ENCODE measurements at regions not wholly inside any gene's neighbourhood (a gene's known extent, or its start where the extent isn't known, plus 50 kb on each side); places are given as distances from the start of the nearest gene placed in this dataset.

GRCh38 chr14:86865934-86866333 lies 1127.0 kb downstream of the GALC start:
- Histone ChIP-seq H3K4me1 (ENCODE audit: insufficient read depth, low read length) (no peaks in the 10 kb centered on the region), H4K20me1 (ENCODE audit: insufficient read depth, low read length) (no peaks in the 10 kb centered on the region), H3K9me3 (ENCODE audit: insufficient read depth, low read depth, low read length) (no peaks in the 10 kb centered on the region), H3K4me3 (ENCODE audit: insufficient read depth, low read depth, low read length) (no peak overlapping the region), H3K4me2 (ENCODE audit: low read length) (no peak overlapping the region), H3K9ac (ENCODE audit: low read length) (no peak overlapping the region), H3K79me2 (ENCODE audit: insufficient read depth, low read length) (no peaks in the 10 kb centered on the region), H2AFZ (ENCODE audit: low read depth, low read length) (no peak overlapping the region), H3K27ac (ENCODE audit: low read depth, low read length) (no peak overlapping the region), H3K27me3 (ENCODE audit: insufficient read depth, low read length) (no peaks in the 10 kb centered on the region), H3K36me3 (ENCODE audit: insufficient read depth, low read length) (no peaks in the 10 kb centered on the region)
- FAIRE-seq (no peak), DNase-seq (ENCODE audit: low read depth) (no peak)
- H3K4me3 Mint-ChIP-seq (ENCODE audit: unreplicated experiment) = no peak overlapping the region
- H3K36me3 Mint-ChIP-seq (ENCODE audit: low read depth, unreplicated experiment) = no peaks in the 10 kb centered on the region
- H3K27me3 Mint-ChIP-seq (ENCODE audit: low read depth, unreplicated experiment) = no peaks in the 10 kb centered on the region
- TF ChIP-seq CTCF (IDR thresholded peaks at IDR 0.05; ENCODE audit: insufficient read depth, low read depth, low read length) = no peak
- no peak for TF ChIP-seq EZH2 (IDR thresholded peaks at IDR 0.05; ENCODE audit: insufficient read depth, low read length)
- H3K9me3 Mint-ChIP-seq (ENCODE audit: unreplicated experiment) = no peaks in the 10 kb centered on the region
- H3K4me1 Mint-ChIP-seq (ENCODE audit: low read depth, unreplicated experiment) = no peaks in the 10 kb centered on the region
- no peak overlapping the region for H3K27ac Mint-ChIP-seq (ENCODE audit: unreplicated experiment)

DNA sequence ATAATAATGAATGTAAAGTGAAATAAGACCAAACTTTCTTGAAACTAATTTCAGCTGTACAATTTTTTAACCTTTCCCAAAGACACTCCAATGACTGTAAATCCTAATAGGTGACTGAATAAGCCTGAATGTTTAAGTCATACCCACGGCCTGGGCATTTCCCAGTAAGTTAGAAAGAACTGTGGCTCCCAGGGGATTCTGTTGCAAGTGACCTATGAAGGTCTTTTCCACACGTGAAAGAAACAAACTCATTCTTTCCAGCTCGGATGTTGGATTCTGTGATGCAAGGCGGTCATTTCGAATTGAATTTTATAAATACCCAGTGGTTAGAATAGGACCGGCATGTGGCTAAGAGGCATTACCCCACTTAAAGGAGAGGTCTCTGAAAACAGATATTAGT lies 1134.4 kb downstream of the GALC start:
- Histone ChIP-seq H3K79me2 (ENCODE audit: insufficient read depth, low read length) (no peaks in the 10 kb centered on the region), H3K4me1 (ENCODE audit: insufficient read depth, low read length) (peaks cover 6% of the 10 kb centered on the region), H3K36me3 (ENCODE audit: insufficient read depth, low read length) (no peaks in the 10 kb centered on the region), H3K9me3 (ENCODE audit: insufficient read depth, low read depth, low read length) (no peaks in the 10 kb centered on the region), H3K4me3 (ENCODE audit: insufficient read depth, low read depth, low read length) (no peak overlapping the region), H3K9ac (ENCODE audit: low read length) (no peak overlapping the region), H2AFZ (ENCODE audit: low read depth, low read length) (no peak overlapping the region), H3K4me2 (ENCODE audit: low read length) (no peak overlapping the region), H3K27me3 (ENCODE audit: insufficient read depth, low read length) (no peaks in the 10 kb centered on the region), H4K20me1 (ENCODE audit: insufficient read depth, low read length) (no peaks in the 10 kb centered on the region), H3K27ac (ENCODE audit: low read depth, low read length) (no peak overlapping the region)
- Mint-ChIP-seq H3K27me3 (ENCODE audit: low read depth, unreplicated experiment) (no peaks in the 10 kb centered on the region), H3K36me3 (ENCODE audit: low read depth, unreplicated experiment) (no peaks in the 10 kb centered on the region), H3K27ac (ENCODE audit: unreplicated experiment) (no peak overlapping the region), H3K4me3 (ENCODE audit: unreplicated experiment) (no peak overlapping the region), H3K4me1 (ENCODE audit: low read depth, unreplicated experiment) (peaks cover 10% of the 10 kb centered on the region), H3K9me3 (ENCODE audit: unreplicated experiment) (no peaks in the 10 kb centered on the region)
- no peak for TF ChIP-seq EZH2 (IDR thresholded peaks at IDR 0.05; ENCODE audit: insufficient read depth, low read length)
- TF ChIP-seq CTCF (IDR thresholded peaks at IDR 0.05; ENCODE audit: insufficient read depth, low read depth, low read length) = no peak
- peak; percentile 17 for DNase-seq (ENCODE audit: low read depth)
- no peak for FAIRE-seq

- H3K27me3 ChIP-seq (ENCODE audit: insufficient read depth, low read length) = no peaks in the 10 kb centered on the region
- H3K9me3 Mint-ChIP-seq (ENCODE audit: unreplicated experiment) = no peaks in the 10 kb centered on the region
- H3K79me2 ChIP-seq (ENCODE audit: insufficient read depth, low read length) = no peaks in the 10 kb centered on the region
- H2AFZ ChIP-seq (ENCODE audit: low read depth, low read length) = no peak overlapping the region
- H3K4me2 ChIP-seq (ENCODE audit: low read length) = no peak overlapping the region
- no peaks in the 10 kb centered on the region for H3K27me3 Mint-ChIP-seq (ENCODE audit: low read depth, unreplicated experiment)
- H3K9ac ChIP-seq (ENCODE audit: low read length) = no peak overlapping the region
- H3K4me3 Mint-ChIP-seq (ENCODE audit: unreplicated experiment) = no peak overlapping the region
- TF ChIP-seq CTCF (IDR thresholded peaks at IDR 0.05; ENCODE audit: insufficient read depth, low read depth, low read length) (no peak), EZH2 (IDR thresholded peaks at IDR 0.05; ENCODE audit: insufficient read depth, low read length) (no peak)
- no peaks in the 10 kb centered on the region for H4K20me1 ChIP-seq (ENCODE audit: insufficient read depth, low read length)
- no peak overlapping the region for H3K27ac Mint-ChIP-seq (ENCODE audit: unreplicated experiment)
- no peak overlapping the region for H3K27ac ChIP-seq (ENCODE audit: low read depth, low read length)
- H3K36me3 Mint-ChIP-seq (ENCODE audit: low read depth, unreplicated experiment) = no peaks in the 10 kb centered on the region
- DNase-seq (ENCODE audit: low read depth) = peak; percentile 78
- peaks cover 10% of the 10 kb centered on the region for H3K4me1 Mint-ChIP-seq (ENCODE audit: low read depth, unreplicated experiment)
- FAIRE-seq = peak; percentile 75
- no peaks in the 10 kb centered on the region for H3K36me3 ChIP-seq (ENCODE audit: insufficient read depth, low read length)
- H3K4me1 ChIP-seq (ENCODE audit: insufficient read depth, low read length) = peaks cover 6% of the 10 kb centered on the region
- no peaks in the 10 kb centered on the region for H3K9me3 ChIP-seq (ENCODE audit: insufficient read depth, low read depth, low read length)
- H3K4me3 ChIP-seq (ENCODE audit: insufficient read depth, low read depth, low read length) = no peak overlapping the region
These were observed 1135.0 kb downstream of the GALC start for GRCh38 chr14:86858031-86858430.
